Thoracic aorta (tissue), 2 donors: ENCODE measurements at regions not wholly inside any gene's neighbourhood (a gene's known extent, or its start where the extent isn't known, plus 50 kb on each side); places are given as distances from the start of the nearest gene placed in this dataset.

Experiments
- ATAC-seq: fragments of 150-250 bp; one replicate; pipeline ENCODE4 v1.8.0; 2017; ENCODE audit warnings: low read depth; ENCODE audit not compliant: insufficient number of reproducible peaks, low FRiP score
- DNase-seq: peaks from one replicate; pipeline ENCODE4 v3.0.0-alpha.2; 2020; ENCODE audit warnings: low spot score
- H3K27ac ChIP-seq, 2 donors: fragments of 200-600 bp; sonication (generic); 1 replicate in 1 of 2; 2 replicates in 1 of 2; pipeline ENCODE4 v1.5.1; 2016; ENCODE audit warnings: mild to moderate bottlenecking in 2 of 2, moderate library complexity in 2 of 2
- H3K27me3 ChIP-seq: fragments of 200-600 bp; sonication (generic); replicated peaks from 2 replicates; pipeline ENCODE4 v1.6.0; 2016; ENCODE audit warnings: mild to moderate bottlenecking; ENCODE audit not compliant: insufficient read depth
- H3K36me3 ChIP-seq: fragments of 200-600 bp; sonication (generic); one replicate; pipeline ENCODE4 v1.5.1; 2016
- H3K4me1 ChIP-seq, 2 donors: fragments of 200-600 bp; sonication (generic); 1 replicate in 1 of 2; 2 replicates in 1 of 2; pipeline versions ENCODE4 v1.5.1 to v1.6.0; 2016; ENCODE audit warnings: low read depth in 2 of 2, mild to moderate bottlenecking in 1 of 2; ENCODE audit not compliant: control insufficient read depth in 1 of 2
- H3K4me3 ChIP-seq: fragments of 200-600 bp; sonication (generic); 2 replicates; pipeline ENCODE4 v1.5.1; 2016; ENCODE audit warnings: mild to moderate bottlenecking
- H3K9me3 ChIP-seq: fragments of 200-600 bp; sonication (generic); 2 replicates; pipeline ENCODE4 v1.5.1; 2016
- CTCF ChIP-seq: fragments of 200-600 bp; sonication (generic); IDR thresholded peaks from one replicate; pipeline ENCODE4 v1.5.1; 2019; ENCODE audit warnings: antibody characterized with exemption

DNA sequence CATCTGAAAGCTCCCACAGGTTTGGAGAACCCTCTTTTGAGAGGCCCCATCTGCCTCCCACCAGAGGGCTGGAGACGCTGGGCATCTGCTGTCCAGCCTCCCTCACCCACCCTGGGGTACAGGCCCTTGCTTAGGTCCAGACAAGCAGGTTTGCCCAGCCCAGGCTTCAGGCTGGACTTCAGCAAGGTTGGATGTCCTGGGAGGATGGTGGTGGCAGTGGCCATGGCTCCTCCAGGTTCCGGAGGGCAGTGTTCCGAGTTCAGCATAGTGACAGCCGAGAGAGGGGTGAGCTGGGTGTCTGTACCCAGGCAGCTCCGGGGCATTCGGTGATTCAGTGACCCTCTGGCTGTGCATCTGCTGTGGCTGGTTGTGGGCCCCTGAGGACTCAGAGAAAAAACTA lies 58.2 kb upstream of the HDAC4 start:
- H3K27ac ChIP-seq, result no peak overlapping the region

DNA sequence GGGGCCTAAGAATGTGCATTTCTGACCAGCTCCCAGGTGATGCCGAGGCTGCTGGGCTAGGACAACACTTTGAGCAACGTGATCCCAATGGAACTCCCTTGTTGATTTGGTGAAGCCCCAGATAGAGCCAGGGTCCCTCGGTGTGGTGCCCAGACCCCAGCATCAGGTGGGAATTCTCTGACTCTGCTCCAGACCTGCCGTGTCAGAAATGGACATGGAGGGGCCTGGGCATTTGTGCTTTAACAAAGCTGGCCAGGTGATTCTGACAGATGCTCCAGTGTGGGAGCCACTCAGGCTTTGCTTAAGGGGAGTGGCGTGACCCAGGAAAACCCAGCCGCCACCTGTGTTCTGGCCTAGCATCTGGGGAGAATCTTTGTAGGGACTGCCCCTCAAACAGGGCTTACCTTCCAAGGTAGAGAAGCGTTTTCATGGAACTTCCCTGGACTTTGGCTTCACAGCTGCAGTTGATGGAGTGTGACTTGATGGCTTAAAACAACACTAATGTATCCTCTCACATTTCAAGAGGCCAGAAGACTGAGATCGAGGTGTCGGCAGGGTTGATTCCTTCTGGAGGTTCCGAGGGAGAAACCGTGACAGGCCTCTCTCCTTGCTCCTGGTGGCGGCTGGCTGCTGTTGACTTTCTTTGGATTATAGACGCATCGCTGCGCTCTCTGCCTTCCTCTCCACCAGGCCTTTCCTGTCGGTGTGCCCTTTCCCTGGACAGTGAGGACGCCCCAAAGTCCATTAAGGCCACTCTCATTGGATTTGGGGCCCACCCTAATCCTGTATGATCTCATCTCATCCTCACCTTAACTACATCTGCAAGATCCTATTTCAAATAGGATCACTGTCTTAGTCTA lies 57.0 kb upstream of the HDAC4 start:
- H3K36me3 ChIP-seq, result no peaks in the 10 kb centered on the region
- H3K27ac ChIP-seq, result no peak overlapping the region
- TF ChIP-seq CTCF, result no peak
- H3K4me3 ChIP-seq, result no peak overlapping the region
- no peaks in the 10 kb centered on the region for H3K27me3 ChIP-seq
- no peaks in the 10 kb centered on the region for H3K4me1 ChIP-seq
- H3K9me3 ChIP-seq, result no peaks in the 10 kb centered on the region
- DNase-seq (no peak), ATAC-seq (no peak)

More for the DNA sequence above, 58.2 kb upstream of the HDAC4 start:
- DNase-seq (no peak), ATAC-seq (no peak)
- no peaks in the 10 kb centered on the region for H3K27me3 ChIP-seq
- H3K4me1 ChIP-seq, result no peaks in the 10 kb centered on the region
- no peaks in the 10 kb centered on the region for H3K36me3 ChIP-seq
- no peak for TF ChIP-seq CTCF
- no peaks in the 10 kb centered on the region for H3K9me3 ChIP-seq
- H3K4me3 ChIP-seq, result no peak overlapping the region

GRCh38 chr2:239456940-239457339 lies 56.1 kb upstream of the HDAC4 start:
- Histone ChIP-seq H3K27ac (no peak overlapping the region), H3K4me3 (no peak overlapping the region), H3K9me3 (peaks cover 1% of the 10 kb centered on the region), H3K27me3 (no peaks in the 10 kb centered on the region), H3K36me3 (no peaks in the 10 kb centered on the region), H3K4me1 (no peaks in the 10 kb centered on the region)
- no peak for ATAC-seq
- TF ChIP-seq CTCF, result no peak
- DNase-seq, result no peak

DNA sequence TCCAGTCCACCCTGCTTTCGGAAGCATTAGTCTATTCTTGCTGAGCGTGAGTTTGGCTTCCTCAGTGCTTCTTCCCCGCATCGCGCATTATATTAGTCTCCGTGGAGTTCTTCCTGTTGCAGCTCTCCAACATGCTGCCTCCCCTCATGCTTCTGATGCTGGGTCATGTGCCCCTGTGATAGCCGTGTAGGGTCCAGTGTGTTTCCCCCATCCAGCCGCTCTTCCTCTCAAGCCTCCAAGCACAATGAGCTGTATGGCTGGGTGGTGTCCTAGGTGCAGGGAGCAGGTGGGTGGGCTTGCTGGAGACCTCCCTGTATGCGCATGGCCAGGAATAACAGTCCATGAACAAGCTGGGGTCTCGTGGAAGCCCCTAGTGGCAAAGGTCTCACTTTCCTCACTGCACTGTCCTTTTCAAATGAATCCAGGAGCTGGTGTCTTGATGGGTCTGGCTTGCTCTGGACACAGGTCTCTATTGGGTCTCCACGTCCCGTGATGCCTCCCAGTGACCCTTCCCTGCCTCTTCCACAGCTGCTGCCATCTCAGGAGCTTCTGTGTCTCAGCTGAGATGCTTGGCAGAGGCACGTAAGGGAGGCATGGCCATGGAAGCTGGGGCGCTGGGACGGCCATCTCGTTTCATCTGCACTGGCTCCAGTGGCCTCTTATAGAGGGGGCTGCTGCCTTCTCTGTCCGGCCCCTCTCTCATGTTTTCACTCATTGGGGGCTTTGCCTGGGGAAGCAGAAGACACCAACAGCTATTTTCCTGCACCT lies 54.8 kb upstream of the HDAC4 start:
- DNase-seq, result no peak

More for the DNA sequence above, 54.8 kb upstream of the HDAC4 start:
- Histone ChIP-seq H3K4me1 (no peaks in the 10 kb centered on the region), H3K36me3 (no peaks in the 10 kb centered on the region), H3K9me3 (peaks cover 6% of the 10 kb centered on the region), H3K4me3 (no peak overlapping the region), H3K27ac (no peak overlapping the region), H3K27me3 (no peaks in the 10 kb centered on the region)
- no peak for TF ChIP-seq CTCF
- ATAC-seq, result no peak
